NCI-H345 treated with DMSO at 0.1 percent for 48 hours (cell line): ENCODE measurements at regions not wholly inside any gene's neighbourhood (a gene's known extent, or its start where the extent isn't known, plus 50 kb on each side); places are given as distances from the start of the nearest gene placed in this dataset.
"Not testable (repeated sequence)": the region's sequence is repeated elsewhere in the genome, so short reads cannot be mapped to it uniquely, and the experiment has no call there.

Source experiments
- DNase-seq: peaks from one replicate; lab custom pipeline; 2025; ENCODE audit not compliant: unreplicated experiment; lab: John Stamatoyannopoulos, UW

- DNase-seq, result no peak
These were observed 127.3 kb downstream of the ATP23 start for GRCh38 chr12:58068706-58069105.

GRCh38 chr12:58069268-58069963 lies 128.0 kb downstream of the ATP23 start:
- DNase-seq, result no peak

GRCh38 chr12:58071994-58072393 lies 130.6 kb downstream of the ATP23 start:
- DNase-seq, result no peak

- DNase-seq, result no peak
These were observed 132.9 kb downstream of the ATP23 start for GRCh38 chr12:58074259-58074658.

- no peak for DNase-seq
These were observed 138.4 kb downstream of the ATP23 start for GRCh38 chr12:58079806-58080205.

GRCh38 chr12:58081488-58081887 lies 140.1 kb downstream of the ATP23 start:
- DNase-seq, result no peak

- DNase-seq, result no peak
These were observed 141.6 kb downstream of the ATP23 start for GRCh38 chr12:58082996-58083395.

GRCh38 chr12:58086006-58086405 lies 144.6 kb downstream of the ATP23 start:
- no peak for DNase-seq

- no peak for DNase-seq
These were observed 145.6 kb downstream of the ATP23 start for GRCh38 chr12:58086930-58087329.

GRCh38 chr12:58087423-58088127 lies 146.2 kb downstream of the ATP23 start:
- DNase-seq, result no peak

GRCh38 chr12:58089588-58089987 lies 148.2 kb downstream of the ATP23 start:
- no peak for DNase-seq

GRCh38 chr12:58090685-58091084 lies 149.3 kb downstream of the ATP23 start:
- no peak for DNase-seq

- DNase-seq, result no peak
These were observed 153.6 kb downstream of the ATP23 start for GRCh38 chr12:58095002-58095401.

- DNase-seq, result no peak
These were observed 156.4 kb downstream of the ATP23 start for GRCh38 chr12:58097741-58098140.

- no peak for DNase-seq
These were observed 158.1 kb downstream of the ATP23 start for GRCh38 chr12:58099476-58099875.

- DNase-seq, result no peak
These were observed 163.0 kb downstream of the ATP23 start for GRCh38 chr12:58104351-58104755.

- DNase-seq, result no peak
These were observed 164.1 kb downstream of the ATP23 start for GRCh38 chr12:58105225-58106119.

GRCh38 chr12:58106195-58106594 lies 164.8 kb downstream of the ATP23 start:
- DNase-seq, result no peak

- no peak for DNase-seq
These were observed 175.8 kb downstream of the ATP23 start for GRCh38 chr12:58117201-58117600.

- no peak for DNase-seq
These were observed 176.3 kb downstream of the ATP23 start for GRCh38 chr12:58117667-58118066.

- not testable (repeated sequence) for DNase-seq
These were observed 184.4 kb downstream of the ATP23 start for GRCh38 chr12:58125761-58126160.
